GM19324 (cell line): ENCODE measurements at regions not wholly inside any gene's neighbourhood (a gene's known extent, or its start where the extent isn't known, plus 50 kb on each side); places are given as distances from the start of the nearest gene placed in this dataset.

ENCODE experiments used
- ATAC-seq: cut with Tn5 transposase; IDR thresholded peaks from one replicate; pipeline ENCODE4 v1.9.1; 2021; ENCODE audit warnings: mild to moderate bottlenecking, moderate library complexity; ENCODE audit not compliant: unreplicated experiment, low FRiP score

DNA sequence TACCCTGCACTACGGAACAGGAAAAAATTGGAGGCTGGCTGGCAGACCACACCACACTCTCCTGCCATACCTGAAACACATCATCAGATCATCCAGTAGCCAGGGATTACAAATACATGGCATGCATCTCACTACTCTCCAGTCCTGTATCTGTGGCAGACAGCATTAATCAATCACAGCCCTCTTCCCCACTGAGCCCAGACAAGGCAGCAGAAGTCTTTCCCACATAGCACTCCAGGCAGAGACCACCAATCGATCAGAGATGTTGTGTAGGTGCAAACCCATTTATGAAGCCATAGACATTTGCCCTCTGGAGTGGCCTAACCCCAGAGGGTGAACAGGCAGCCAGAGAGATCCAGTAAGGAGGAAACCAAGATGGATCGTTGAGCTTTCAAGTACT lies 410.9 kb upstream of the PROK2 start:
- no peak for ATAC-seq

DNA sequence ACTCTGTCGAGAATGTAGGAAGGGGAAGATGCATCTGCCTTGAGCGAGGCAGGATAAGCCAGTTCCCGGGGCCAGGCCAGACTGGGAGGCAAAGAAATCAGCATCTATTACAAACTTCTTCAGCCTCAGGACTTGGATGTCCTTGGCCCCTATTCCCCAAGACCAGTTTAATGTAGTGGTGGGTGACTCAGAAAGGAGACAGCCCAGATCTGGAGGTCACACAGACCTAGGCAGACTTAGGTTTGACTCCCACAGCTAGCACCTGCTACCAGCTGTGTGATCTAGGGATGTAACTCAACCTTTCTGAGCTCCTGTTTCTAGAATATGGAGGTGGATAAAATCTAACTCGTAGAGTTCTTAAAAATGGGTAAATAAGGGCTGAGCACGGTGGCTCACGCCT lies 409.5 kb upstream of the PROK2 start:
- ATAC-seq = no peak

DNA sequence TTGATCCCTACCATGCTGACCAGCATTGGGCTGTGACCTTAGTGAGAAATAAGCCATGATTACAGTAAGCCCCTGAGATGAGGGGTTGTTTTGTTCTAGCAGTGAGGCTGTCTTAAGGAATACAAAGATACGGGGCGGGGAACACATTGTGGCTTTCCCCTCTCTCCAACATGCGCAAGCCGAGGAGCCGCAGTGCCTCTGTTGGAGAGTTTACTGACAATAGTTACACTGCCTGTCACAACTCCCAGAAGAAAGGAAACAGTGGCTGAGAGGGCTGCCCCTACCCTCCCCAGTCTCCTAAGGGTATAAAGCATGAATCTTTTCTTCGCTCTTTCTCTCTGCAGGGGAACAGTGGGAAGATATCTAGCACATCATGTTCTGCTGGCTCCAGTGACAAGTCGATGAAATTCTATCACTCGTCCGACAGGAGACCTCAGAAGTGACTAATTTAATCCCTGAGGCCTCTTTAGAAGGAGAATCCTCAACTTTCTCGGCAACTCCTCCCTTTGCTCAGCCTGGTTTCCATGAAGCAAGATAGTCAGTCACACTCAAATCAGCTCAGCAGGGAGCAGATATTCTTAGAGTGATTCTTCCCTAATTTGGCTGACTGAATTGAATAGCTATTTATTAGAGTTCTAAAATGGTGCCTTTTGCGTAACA lies 409.0 kb upstream of the PROK2 start:
- ATAC-seq = no peak

DNA sequence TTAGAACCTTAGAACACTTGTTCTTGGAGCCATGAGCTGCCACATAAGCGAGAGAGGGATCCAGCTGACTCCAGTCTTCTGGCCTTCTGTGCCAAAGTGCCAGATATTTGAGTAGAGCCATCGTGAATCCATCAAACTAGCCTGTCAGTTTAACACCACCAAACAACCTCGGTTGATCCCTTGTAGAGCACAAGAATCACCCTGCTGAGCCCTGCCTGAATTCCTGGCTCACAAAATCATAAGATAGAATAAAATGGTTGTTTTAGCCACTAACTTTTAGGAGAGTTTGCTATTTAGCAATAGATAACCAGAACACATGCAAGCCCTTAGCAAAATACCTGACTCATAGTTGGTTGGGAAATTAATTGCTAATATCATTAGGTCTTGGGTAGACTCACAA lies 407.6 kb upstream of the PROK2 start:
- ATAC-seq = no peak

DNA sequence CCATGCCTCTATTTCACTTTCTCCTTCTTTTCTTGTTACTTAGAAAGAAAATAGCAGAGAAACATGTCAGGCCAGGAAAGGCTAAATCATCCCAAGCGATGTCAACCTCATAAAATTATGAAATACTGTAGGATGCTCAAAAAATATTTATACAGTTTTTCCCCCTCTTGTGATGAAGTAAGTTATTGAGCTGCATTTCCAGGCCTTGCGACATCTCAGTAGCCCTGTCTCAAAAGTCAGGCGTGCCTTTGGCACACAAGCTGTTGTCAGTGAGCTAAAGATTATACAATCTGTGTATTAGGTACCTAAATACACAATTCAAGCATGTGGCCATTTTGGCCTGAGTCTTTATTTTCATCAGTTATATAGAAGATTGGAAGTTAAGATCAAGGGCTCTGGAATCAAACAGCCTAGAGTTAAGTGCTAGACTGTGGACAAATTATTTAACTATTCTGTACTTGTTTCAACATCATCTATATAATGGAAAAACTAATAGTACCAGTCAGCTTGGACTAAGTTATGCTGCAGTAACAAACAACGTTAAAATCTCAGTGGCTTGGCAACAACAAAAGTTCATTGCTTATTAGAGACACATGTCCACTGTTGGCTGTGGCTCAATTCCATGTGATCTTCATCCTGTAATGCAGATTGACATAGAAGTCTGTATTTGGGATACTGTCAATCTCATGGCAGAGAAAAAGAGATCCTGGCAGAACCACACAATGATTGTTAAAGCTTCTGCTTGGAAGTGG lies 406.4 kb upstream of the PROK2 start:
- ATAC-seq = no peak

DNA sequence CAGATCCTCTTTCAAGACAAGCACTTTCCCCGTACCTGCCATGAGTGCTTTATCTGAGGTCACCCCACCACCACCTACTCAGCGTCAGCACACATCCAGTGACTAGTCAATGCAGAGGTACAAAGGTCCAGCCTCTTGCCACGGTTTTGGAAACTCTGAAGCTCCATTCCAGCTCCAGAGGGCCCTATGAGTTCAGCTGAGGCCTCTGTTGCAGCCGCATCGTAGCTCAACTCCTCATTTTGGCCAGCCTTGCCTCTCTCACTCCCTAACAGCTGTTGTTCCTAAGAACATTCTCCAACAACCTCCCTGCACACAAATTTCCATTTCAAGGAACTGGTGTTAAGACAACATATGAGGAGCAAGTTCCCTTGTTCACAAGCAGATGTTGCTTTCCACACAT lies 405.1 kb upstream of the PROK2 start:
- ATAC-seq = no peak

DNA sequence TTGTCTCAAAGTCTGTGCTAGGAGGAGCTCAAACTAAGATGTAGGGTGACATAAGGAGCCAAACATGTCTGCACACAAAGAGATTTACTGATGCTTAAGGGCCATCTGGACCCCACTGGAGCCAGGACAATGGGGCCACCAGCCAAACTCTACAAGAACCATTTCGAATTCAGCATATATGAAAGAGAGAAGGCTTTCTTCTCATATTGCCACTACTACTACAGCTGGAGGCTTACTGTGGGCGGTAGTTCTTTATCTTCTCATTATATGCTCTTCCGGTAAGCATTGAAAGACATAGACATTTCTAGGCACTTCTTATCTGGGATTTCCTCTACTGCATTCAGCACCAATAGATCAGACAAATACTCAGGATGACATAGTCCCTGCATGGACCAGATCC lies 404.4 kb upstream of the PROK2 start:
- ATAC-seq = no peak

DNA sequence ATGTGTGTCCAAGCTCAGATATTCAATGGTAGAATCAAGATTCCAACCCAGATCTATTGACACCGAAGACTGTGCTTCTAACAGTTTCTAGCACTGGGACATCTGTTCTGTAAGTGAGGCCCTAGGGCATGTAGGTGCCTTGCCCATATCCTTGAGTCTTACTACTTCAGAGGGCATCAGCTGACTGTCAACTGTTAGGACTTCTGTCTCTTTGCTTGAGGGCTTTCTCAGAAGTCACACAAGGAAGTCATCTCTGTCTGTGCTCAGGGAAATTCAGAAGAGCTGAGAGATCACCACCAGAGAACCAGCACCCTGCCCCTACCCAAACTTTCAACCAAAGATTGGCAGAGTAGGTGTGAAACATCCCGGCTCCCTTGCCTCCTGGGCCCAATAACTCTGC lies 403.6 kb upstream of the PROK2 start:
- no peak for ATAC-seq

DNA sequence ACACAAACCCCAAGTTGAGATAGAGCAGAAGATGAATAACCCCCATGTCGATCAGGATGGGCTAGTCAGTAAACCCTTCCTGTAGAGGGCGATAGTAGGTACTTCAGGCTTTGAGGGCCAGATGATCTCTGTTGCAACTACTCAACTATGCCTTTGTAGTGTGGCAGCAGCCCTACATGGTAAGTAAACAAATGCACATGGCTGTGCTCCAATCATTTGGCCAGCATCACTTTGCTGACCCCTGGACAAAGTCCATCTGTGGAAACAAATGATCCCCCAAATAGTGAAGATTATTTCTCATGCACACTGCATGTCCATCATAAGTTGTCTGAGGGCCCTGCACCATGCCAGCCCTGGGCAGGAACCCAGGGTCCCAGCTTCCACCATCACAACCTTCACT lies 402.2 kb upstream of the PROK2 start:
- no peak for ATAC-seq

DNA sequence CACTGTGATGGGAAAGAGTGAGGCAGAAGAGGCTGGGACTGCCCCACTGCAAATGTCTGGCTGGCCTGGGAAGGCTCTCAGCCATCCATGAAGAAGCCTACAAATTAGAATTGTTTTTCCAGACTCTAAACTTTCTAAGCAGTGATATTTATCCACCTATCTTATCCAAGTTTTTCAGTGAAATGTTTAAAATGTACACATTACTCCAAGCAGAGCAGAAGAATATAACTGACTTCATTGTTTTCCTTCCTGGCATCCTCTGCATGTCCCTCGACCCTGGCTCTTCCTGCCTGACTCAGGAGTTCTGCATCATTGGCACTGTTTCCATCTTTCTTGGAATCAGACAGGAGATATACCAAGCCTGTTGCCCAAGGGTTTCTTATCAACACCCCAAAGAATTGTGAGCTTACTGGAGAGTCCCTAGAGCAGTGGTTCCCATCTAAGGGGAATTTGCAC lies 401.5 kb upstream of the PROK2 start:
- no peak for ATAC-seq

DNA sequence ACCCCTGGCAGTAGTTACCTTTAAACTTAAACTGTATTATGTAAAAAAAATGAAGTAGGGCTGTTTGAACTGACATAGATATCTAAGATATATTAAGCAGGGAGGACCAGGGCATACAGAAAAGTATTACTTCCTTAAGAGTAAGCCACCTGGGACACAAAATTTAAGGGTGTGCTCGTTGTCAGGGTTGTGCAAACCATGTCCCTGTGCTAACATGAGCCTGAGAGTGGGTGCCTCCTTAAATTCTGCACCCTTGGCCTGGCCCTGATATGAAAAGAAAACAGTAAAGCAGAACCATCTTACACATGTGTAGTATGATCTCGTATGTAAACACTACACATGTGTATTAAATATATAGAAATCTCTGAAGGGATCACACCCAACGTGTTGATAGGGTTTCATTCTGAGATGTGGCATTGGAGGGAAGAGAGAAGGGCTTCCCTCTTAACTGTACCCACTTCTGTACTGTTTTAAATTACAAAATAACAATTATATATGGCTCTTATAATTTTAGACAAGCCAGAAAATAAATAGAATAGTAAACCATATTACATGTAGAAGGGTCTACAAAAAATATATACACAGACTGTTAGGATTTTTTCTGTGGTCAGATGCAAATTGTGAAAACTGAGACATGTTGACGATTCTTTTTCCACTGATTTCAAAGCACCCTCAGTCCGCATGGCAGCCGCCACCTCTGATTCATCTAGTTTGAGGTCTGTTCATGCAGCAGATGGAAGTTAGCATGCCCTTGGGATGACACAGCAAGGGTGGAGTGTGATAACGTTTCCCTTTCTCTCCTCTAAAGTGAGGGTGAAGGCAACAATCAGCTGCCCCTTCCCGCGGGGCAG lies 400.8 kb upstream of the PROK2 start:
- no peak for ATAC-seq

DNA sequence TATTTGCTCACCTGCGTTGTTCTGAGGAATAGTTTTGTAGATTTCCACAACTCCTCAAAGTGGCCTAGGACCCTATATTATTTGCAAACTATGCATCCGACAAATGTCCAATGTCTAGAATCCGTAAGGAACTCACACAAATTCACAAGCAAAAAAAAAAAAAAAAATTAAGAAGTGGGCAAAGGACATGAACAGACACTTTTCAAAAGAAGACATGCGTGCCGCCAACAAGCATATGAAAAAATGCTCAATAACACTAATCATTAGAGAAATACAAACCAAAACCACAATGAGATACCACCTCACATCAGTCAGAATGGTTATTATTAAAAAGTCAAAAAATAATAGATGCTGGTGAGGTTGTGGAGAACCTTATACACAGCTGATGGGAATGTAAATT lies 398.5 kb upstream of the PROK2 start:
- ATAC-seq = no peak

DNA sequence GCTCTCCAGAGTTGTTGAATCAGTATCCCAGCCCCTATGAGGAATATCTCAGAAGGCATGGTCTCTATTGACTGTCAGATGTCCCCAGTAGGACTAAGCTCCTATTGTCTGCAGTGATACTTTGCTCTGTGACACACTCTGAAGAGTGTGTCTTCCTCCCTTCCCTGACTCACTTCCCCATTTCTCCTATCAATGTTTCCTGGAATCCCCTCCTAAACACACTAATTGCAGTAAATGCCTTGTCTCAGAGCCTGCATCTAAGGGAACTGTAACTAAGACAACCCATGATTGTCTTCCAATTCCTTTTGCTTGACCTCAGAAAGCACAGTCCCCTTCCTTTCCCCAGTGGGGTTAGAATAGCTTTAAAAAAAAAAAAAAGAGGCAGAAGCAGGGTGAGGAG lies 397.3 kb upstream of the PROK2 start:
- no peak for ATAC-seq

DNA sequence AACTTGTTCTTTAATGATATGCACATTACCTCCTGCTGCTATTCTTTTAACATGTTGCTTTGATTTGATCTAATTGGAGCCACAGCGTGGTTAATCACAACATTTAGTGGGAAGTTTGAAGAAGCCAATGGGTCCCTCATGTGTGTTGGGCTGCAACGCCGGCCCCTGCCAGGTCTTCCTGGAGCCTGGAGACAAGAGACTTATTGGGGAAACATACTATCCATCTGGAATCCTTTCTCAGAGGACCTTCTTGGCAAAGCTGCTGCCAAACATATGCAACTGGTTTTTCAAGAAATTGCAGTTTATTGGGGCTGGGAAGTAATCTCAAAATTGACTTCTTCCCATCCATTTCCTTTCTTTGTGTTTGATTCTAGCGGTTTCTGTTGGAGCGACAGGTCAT lies 396.3 kb upstream of the PROK2 start:
- ATAC-seq = no peak

DNA sequence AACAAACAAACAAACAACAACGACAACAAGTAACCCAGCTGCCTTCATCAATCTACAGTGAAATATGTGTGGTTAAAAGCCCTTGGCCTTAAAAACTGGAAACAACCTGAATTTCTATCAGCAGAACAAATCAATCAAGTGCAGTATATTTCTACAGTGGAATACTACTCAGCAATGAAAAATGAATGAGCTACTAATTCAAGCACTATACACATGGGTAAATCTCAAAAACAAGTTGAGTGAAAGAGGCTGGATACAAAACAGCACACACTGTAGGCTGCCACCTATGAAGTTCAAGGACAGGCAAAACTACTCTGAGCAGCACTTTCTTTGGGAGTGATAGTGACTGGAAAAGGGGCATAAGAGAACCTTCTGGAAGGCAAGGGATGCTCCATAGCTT lies 395.5 kb upstream of the PROK2 start:
- no peak for ATAC-seq

DNA sequence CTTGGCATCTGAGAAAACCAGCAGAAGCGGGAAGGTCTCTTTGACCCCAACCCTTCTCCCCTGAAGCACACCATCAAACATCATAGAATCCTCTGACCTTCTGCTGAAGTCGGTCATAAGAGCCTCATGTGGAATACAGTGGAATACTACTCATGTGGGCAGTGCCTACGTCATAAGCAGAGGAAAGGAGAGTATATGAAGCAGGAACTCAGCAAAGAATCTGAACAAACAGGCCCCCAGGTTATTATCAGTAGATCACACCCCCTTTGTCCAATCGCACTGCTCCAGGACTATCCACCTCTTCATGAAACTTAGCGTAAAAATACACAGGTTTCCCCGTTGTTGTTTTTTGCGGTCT lies 394.1 kb upstream of the PROK2 start:
- no peak for ATAC-seq

DNA sequence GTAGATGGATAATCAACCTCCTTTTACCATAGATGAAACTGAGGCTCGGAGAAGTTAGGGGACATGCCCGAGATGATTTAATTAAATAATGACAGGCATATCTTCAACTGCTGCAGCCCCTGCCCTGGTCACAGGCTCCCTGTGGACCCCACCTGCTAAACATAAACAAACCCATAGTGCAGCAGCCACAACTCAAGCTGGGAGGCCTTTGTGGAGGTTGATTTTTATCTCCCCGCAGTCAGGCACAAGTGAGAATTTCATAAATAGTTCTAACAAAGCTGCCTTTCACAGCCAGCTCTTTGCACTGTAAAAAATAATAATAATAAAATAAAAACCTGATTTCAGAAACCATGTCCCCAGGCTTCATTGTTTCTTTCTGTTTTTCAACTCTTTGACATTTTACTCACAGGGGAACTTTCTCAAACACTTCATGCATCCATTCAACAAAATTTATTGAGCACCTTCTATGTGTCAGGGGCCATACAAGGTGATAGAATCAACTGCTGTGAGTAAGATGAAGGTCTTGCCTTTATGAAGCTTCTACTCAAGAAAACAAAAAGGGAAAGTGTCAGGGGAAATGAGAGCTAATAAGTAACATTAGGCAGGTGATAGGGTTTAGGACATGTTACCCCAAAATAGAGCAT lies 393.6 kb upstream of the PROK2 start:
- no peak for ATAC-seq

DNA sequence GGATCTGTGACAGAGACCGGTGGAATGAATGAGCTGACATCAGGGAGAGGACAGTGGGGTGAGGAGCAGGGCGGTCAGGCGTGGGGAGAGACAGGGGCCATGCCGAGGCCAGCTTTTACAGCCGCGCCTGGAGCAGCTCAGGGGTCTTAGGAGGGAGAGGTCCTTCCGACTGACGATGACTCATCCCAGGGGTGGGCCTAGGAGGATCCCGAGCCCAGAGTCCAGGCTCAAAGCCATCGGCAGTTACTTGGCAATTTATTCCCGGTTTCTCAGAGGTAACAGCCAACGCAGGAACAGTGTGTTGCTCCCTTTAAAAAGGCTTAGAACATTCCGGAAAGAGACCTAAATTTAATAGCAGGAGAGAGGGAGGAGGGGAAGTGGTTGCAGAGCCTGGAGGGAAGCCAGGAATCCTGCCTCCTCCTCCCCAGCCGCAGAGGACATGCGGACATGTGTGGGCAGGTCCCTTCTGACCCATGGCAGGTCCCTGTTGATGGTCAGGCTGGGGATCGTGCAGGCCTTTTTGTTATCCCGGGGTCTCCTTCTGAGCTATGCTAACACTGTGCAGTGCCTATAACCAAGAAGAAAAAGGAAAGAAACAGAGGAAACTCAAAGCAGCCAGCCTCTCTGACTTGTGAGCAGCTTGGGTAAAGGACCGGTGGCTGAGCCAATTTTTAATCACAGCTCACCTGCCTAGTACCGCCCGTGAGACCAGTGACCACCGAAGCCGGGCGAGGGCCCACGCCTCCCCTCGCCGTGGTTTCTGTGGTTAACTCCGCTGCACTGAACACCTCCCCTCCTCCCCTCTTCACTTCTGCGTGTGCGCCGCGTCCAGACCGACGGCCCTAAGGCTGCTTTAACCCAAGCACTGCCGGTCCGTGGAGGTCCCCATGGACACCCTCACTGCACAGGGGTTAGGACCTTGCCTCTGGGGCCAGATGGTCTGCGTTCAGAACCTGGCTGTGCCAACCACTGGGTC lies 392.4 kb upstream of the PROK2 start:
- peak; percentile 51 for ATAC-seq

DNA sequence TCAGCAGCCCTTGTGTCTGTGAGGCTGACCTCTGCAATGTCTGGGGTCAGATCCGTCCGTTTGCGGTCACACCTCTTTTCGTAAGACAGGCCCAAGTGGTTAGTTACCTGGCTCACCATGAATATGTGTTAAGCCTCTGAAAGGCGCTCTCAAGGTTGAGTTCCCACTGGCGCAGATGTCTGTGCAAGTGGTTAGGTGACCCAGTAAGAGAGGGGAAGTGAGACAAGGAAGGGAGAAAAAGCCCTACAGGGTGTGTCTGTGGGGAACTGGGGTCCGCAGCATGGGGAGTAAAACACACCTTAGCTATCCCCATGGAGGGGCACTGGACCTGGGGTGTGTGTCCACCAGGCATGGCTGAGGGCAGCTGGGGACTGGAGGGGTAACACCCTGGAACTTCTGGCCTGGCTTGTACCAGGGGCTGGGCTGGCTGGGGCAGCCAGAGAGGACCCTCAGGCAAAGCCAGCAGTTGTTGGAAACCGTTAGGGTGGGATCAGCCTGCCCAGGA lies 391.6 kb upstream of the PROK2 start:
- peak; percentile 86 for ATAC-seq
